Middle frontal gyrus (tissue), 1 donor: ENCODE measurements at regions not wholly inside any gene's neighbourhood (a gene's known extent, or its start where the extent isn't known, plus 50 kb on each side); places are given as distances from the start of the nearest gene placed in this dataset.

Experiments used
- DNase-seq: peaks from one replicate; pipeline ENCODE4 v3.0.0-alpha.2; 2015; ENCODE audit warnings: low spot score; ENCODE audit errors: extremely low spot score

DNA sequence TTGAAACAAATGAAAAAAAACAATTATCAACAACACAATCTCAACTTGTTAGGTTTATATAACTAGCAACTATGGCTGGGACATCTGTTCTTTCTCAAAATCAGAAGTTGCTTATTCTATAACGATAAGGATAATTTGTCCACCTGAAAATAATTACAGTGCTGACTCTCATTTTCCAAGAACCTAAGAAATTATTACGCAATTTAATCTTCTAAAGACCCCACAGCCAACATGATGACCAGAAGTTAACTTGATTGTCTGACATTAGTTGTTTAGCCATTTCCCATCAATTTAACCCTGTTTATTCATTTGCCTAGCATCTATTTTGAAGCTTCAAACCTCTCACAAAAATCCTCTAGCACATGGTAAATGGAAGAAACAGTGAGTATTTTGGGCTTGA, 293.8 kb downstream of the ELAVL2 start:
- no peak for DNase-seq

DNA sequence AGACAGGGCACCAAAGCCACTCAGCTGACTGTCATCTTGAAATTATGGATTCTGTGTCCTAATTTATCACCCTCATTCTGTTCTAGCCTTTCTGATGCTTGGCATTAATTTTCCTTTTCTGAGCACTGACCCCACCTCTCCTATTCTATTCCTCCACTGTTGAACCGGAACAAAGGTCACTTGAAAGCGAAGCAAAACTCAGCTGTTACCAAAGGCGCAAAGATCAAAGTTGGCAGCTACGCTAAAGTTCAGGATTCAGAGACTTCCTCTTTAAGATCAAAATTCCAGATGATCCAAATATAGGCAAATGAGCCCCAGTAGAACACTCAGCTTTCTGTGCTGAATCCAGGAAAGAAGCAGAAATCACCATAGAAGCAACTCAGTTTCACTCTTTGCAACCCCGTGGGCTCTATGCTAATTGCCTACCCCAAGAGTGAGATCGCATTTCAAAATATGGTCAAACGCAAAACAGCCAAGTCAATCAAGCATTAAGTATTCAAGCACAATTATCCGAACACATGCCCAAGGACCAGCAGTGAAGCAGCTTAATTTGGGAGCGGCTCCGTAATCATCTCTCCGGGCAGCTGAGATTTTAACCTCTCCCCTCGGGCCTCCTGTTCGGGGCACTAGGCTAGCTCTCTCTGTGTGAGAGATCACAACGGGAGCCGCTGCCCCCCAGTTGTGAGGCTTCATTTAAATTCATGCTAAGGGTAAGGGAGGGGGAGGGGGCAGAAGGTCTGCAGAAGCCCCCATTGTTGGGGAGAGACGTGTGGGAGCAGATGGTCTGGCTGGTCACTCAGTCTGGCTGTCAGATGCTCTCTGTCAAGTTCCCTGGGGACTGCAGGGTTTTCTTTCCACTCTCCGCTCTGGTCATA, 288.6 kb downstream of the ELAVL2 start:
- no peak for DNase-seq

DNA sequence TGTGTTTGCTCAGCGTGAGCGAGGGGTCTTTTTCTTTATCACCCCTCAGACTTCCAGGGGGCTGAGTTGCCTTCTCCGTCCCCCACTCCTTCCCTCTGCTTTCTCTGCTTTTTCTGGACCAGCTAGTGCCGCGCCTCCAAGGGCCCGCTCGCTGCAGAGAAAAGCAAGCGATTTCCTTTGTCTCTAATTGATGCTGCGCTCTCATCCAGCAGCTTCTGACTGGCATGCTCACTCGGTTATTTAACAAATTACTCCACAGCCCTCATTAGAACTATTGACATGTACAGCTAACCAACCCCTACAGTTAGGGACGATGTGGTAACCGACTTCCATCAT, 288.0 kb downstream of the ELAVL2 start:
- no peak for DNase-seq

DNA sequence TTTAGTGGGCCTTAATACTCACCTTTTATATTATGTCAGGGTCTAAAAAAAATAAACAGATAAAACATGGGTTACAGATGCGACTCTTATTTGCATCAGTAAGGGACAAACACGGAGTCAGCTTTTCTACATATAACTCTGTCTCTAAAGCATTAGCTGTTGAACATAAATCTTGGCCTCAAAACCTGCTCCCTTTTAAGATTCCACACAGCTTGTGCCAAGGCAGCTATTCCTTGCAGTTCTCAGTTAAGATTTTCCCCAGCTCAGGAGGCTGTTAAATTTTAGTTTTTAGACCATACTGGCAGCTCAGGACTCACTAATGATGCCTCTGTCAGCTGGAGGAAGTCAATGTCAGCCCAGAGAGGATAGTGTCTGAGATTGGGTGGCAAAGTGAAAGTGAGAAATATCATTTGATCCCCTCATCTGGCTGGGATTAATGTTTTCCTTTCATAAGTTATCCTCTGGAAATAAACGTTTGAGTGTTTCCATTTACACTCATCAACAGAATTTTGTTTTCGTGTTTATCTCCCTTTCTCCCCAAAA, 287.5 kb downstream of the ELAVL2 start:
- no peak for DNase-seq

DNA sequence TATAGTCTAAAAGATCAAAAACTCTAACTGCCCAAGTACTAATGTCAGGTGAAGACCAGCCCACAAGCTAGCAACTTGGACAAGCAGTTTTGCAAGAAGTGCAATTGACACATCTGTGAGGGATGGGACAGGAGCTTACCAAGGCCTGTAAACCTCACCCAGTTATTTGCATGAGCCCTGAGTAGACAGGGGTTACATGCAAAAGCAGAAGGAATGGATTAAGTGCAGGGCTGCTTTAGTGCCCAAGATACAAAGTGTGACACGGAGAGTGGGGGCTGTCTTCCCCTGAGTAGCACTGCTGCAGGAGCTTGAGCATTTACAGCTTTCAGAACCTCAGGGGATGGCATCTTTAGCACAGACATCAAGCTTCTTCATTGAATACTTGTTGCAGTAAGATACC, 286.7 kb downstream of the ELAVL2 start:
- DNase-seq, result no peak

DNA sequence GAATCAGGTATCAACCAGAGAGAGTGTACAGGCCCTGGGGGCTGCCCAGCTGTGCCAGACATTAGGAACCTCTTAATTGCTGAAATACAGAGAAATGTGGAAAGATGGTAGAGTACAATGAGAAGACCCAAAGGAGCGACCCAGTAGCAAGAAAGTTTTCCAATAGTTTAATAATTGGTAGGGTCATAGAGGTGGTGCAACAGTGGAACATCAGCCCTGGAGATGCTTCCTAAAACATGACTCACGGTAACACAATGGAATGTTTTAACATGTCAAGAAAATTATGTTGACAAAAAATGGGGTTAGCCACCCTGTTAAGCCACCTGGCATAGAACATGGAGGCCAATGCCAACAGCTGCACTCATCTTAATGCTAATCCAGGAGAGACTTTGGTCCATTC, 284.1 kb downstream of the ELAVL2 start:
- no peak for DNase-seq

DNA sequence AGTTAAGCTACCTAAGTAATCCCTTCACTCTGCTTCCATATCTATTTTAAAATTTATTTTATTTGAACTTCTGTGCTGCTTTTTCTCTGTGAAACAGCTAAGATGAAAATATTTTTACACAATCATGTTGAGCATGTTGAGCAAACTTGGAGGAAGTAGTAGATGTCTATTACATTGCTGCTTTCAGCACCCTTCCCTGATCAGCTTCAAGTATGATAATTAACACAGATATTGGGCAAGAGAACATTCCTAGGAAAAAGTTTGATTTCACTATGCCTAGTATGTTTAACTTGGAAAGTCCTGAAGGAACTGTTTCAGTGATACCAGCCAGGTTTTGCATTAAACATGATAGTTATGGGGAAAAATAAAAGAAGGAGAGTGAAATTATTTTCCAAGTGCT, 283.6 kb downstream of the ELAVL2 start:
- DNase-seq, result no peak

DNA sequence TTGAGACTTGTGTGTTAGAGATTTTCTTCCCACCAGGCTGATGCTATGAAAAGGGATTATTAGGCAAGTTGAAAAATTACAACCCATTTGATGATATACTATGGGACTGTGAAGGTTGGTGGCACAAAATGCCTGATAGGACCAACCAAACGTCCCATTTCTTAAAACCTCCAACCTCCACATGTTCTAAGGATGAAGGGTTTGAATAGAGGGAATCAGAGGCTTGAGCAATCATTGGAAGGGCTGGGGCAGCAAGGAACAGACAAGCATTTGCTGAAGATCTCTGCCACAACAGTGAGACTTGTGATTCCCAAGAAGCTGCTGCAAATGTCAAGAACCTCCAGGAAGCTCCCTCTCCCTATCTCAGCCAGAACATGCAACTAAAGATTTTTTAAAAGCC, 283.1 kb downstream of the ELAVL2 start:
- no peak for DNase-seq

DNA sequence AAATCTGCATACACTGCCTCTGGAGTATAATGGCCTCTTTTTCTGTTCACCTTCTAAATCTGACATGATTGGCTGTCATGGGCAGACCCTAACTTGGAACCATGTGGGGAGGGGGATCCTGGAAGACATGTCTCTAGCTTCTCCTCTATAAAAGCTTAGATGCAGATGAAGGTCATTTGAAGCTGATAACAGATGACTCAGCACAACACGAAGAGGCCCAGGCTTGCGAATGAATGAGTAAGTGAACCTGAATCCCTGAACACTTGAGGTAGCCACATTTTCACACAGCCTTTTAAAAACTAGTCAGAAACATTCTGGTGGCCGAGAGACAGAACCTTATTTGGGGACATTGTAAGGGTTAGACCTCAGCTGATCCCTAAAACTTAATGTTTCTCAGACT, 282.6 kb downstream of the ELAVL2 start:
- no peak for DNase-seq

DNA sequence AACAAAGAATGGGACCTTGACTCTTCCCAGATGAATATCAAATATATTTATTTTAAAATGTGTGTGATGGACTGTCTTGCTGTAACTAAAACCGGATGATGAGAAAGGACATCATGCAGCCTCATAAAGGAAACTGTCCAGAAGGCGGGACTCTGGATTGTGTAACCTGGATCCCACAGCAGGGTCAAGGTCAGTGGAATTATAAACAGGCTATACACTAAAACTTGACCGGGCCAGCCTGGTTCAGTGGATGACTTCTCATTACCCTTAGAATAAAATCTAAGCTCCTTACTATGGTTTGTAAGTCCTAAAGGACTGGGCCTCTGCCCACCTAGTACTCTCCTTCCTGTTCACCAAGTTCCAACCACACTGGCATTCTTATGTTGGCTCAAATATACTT, 280.3 kb downstream of the ELAVL2 start:
- DNase-seq, result no peak

DNA sequence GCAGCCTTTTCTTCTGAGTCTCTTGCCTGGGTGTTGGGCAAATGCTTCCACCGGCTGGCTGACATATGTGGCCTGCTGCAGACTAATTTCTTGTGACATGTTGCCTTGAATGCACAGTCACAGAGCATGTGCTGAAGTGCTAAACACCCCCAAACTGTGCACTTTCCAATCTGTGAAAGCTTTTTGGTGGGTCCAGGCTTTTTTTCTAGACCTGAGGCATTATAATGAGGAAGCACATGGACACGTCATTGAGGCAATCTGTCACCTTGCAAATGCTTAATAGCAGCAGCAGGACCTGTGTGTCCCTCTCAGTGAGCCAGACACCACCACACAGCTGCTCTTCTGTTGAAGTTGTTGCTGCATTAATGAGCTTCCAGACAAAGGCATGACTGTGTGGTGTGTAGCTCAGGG, 274.7 kb downstream of the ELAVL2 start:
- no peak for DNase-seq

DNA sequence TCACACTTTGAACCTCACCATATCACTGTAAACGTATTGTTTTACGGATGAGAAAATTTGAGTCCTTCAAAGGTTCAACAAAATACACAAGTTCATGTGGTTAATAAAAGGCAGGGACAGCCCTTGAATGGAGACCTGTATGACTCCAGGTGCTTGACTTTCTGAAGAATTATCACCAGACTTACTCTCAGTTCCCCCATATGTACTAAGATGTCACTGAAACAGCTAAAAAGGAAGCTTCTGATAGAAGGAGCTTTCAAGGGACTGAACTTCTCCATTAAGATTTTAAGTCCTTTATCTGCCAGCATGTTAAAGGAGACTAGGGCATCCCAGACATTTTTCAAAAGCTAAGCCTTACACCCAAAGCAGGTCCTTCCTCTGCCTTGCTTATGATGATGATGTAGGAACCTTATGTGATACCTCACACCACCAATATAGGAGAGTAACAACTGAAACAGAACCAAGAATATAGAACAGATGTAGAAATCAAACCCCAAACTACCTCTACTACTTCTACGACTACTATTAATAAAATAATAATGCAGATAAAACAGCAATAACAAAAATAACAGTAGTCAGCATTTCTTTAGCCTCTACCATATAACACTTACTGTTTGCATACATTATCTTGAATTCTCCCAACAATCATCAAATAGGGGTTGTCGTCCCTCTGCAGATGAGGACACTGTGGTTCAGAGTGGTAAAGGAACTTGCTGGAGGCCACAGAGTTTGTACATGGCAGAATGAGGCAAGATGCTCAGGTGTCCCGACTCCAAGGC, 273.9 kb downstream of the ELAVL2 start:
- no peak for DNase-seq

DNA sequence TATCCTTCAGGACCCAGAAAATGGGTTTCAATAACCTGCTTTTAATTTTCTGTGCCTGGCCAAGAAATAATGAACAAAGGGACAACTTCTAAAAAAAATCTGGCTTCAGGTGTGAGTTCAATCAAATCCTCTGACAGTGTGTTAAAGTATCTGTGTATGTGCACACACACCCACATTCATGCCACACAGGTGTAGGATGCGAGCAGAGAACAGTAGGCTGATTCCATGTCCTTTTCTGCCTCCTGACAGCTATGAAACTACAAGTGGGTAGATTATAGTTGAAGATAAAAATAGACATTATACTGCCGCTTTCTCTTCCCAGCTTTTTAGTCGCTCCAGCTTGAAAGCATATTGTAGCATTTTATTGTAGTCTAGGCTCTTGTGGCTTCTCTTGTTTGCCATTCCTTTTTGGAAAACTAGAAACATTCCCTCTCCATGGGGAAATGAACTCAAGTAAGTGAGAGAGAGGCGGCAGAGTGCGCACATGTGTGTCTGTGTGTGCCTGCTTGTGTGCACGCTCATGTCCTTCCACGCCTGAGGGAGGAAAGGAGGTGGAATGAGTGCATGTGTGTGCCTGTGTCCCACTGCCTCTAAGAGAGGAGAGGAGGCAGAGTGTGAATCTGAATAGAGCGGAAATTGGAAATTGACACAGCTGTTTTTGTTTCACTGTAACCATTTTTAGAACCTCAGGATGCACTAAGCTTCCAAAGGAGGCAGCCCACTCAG, 273.0 kb downstream of the ELAVL2 start:
- peak; percentile 31 for DNase-seq

DNA sequence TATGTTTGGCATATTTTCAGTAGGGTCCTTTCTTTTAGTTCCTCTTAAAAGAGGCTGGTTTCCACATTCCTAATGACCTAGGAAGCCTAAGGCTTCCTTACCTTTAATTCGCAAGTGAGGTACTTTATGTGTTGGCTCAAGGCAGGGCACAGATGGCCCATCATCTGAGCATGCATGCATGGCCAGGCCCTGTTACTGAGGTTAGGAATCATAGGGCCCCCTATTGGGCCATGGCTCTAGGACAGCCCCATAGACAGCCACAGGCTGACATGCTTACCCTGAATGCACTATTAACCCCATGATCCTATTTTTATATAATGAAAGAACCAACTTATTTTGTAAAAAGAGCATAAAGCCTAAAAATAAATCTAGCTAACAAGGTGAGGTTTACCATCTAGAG, 271.4 kb downstream of the ELAVL2 start:
- DNase-seq, result no peak

DNA sequence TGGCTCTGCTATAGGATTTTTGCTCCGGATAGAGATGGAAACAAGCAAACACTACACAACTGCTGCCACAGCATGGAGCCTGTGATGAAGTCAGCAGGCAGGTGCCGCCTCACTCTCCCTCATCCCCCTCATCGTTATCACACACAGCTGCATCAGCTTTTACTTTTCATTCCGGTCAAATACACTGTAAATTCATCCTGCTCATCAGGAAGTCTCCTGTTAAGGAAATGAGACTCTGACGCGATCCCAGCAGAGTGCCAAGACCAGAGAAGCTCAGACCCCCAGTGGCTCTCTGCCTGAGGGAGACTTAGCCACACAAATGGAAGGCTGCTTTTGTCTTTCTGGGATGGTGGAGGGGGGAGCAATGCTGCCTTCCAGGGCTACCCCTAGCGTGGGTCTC, 270.2 kb downstream of the ELAVL2 start:
- no peak for DNase-seq

DNA sequence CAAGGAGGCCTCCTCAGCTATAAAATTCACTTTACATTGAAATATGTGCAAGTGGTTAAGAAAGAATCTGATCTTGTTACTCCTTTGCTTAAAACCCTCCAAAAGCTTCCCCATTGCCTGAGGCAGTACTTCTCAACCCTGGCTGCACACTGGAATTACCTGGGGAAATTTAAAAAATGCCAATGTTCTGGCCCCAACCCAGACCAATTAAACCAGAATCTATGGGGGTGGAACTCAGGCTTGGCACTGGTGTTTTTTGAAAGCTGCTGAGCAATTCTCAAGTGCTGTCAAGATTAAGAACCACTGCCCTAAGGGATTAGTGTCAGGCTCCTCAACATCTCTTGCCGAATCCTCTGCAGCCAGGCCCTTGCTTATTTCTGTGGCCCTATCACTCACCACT, 269.6 kb downstream of the ELAVL2 start:
- no peak for DNase-seq

DNA sequence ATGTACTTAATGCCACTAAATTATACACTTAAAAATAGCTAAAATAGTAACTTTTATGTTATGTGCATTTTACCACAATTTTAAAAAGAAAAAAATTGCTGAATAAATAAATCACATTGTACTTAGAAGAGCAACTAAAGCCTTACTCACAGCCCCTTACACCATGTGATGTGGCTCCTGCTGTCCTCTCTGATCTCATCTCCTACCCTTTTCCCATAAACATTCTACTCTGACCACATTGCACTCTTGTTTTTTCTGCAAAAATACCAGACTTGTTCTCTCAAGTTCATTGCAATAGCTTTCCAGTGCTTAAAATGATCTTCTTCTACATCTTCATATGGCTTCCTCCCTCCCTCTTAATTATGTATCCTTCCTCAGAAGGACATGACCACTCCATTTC, 268.4 kb downstream of the ELAVL2 start:
- no peak for DNase-seq

DNA sequence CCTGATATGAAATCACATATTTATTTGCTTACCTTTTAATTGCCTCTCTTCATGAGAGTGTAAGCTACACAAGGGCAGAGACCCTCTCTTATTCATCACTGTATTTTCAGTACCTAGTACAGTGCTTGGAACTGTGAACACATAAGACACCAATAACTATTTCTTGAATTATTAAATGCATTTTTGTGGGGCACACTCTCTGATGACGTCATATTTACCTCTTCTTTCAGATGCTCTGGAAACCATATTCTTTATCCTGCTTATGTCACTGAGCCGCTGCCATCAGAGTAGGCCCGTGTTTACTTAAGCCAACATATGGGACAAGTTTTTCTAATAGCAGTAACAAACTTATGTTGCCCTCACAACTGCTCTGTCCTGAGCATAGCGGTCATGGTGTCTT, 266.5 kb downstream of the ELAVL2 start:
- no peak for DNase-seq

DNA sequence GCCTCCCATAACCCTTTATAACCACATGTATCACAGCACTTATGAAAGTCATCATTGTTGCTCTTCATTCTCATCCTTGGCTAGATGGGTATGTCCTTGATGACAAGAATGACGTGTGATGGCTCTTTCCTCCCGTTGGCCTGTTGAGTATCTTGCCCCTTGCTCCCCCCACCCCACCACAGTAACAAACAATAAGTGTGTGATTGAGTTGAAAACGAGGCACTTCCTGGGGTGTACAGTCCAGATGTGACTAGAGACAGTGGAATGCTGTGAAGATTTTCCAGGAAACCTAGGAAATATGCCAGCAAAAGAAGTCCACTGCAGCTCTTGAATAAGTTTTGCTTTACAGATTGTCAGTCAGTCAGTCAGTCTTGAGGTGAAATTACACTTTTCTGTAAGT, 262.5 kb downstream of the ELAVL2 start:
- DNase-seq, result no peak

DNA sequence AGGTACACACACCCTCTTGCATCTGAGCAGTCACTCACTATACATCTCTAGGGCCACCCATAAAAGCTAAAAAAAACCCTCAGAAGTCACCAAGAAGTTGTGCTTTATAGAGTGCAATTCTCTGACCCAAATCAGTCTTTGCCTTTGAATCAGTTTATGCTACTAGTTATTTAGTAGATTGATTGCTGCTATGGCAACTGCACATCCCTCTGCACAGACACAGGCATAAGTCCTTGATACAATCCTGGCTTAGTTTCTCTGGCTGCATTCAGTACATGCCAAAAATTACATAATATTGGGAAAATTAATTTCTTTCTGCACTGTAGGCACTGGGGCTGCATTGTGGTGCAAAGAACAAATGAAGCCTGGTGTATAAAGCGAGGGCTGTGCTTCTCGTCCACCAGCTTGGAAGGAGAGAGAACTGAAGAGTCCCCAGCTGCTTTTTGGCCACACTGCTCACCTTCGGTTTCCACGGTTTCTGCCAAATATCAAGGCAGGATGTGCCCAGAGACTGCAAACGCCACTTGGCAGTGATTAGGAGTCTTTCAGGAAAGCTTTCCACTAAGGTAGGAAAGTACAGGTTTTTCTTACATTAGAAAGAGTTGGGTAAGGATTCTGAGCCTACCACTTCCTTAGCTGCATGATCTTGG, 258.4 kb downstream of the ELAVL2 start:
- DNase-seq, result no peak

DNA sequence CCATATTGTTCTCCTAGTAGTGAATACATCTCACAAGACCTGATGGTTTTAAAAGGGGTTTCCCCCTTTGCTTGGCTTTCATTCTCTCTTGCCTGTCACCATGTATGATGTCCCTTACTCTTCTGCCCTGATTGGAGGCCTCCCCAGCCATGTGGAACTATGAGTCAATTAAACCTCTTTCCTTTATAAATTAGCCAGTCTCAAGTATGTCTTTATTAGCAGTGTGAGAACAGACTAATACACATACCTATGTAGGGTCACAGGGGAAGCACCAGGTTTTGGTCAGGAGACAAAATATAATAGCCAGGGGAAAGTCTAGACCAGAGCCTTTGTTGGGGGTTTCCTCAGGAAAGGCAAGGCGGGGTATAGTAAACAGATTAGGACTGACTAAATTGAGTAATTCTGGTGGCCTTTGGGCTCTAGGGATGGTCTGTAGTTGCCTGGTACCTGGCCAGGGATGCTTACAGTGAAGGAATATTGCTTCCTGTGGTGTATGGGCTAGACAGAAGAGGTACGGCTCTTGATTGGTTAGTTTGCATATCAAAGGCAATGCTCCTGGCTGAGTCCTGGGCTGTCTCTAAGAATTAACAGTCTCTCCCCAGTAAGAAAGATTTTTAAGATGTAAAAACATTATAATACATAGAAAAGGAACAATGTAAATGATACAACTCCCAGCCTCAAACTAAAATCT, 254.5 kb downstream of the ELAVL2 start:
- no peak for DNase-seq
